Natural killer cell (primary cell): ENCODE measurements at regions not wholly inside any gene's neighbourhood (a gene's known extent, or its start where the extent isn't known, plus 50 kb on each side); places are given as distances from the start of the nearest gene placed in this dataset.

Experiments used
- ATAC-seq, 3 donors: fragments of 150-1000 bp in 2 of 3; fragments of 200-7000 bp in 1 of 3; cut with Tn5 transposase; 1 replicate in 1 of 3; 2 replicates in 2 of 3; pipeline ENCODE4 v1.10.0; 2021; ENCODE audit warnings: mild to moderate bottlenecking in 2 of 3, moderate library complexity in 2 of 3
- DNase-seq, 2 donors: peaks; one replicate each; pipeline versions ENCODE4 v3.0.0 to v3.0.0-alpha.2; 2013 to 2021; ENCODE audit warnings: mixed read lengths in 1 of 2
- H3K27ac ChIP-seq: one replicate; pipeline ENCODE4 v1.5.1; 2013; ENCODE audit warnings: mild to moderate bottlenecking, low read length
- H3K27me3 ChIP-seq: one replicate; pipeline ENCODE4 v1.6.1; 2013; ENCODE audit warnings: low read length; ENCODE audit not compliant: control insufficient read depth, insufficient read depth
- H3K36me3 ChIP-seq: one replicate; pipeline ENCODE4 v1.6.1; 2013; ENCODE audit warnings: low read length; ENCODE audit not compliant: control insufficient read depth, insufficient read depth
- H3K4me1 ChIP-seq: one replicate; pipeline ENCODE4 v1.6.1; 2013; ENCODE audit warnings: low read length; ENCODE audit not compliant: control insufficient read depth, insufficient read depth
- H3K4me3 ChIP-seq: one replicate; pipeline ENCODE4 v1.5.1; 2013; ENCODE audit warnings: low read length
- H3K9me3 ChIP-seq: one replicate; pipeline ENCODE4 v1.6.1; 2013; ENCODE audit warnings: low read length; ENCODE audit not compliant: control insufficient read depth, insufficient read depth
- H3K27ac Mint-ChIP-seq, 2 donors: one replicate each; pipeline ENCODE4 v1.8.0; 2022; ENCODE audit warnings: mild to moderate bottlenecking in 2 of 2, mixed read lengths in 2 of 2, moderate library complexity in 1 of 2
- H3K27me3 Mint-ChIP-seq, 2 donors: one replicate each; pipeline ENCODE4 v1.8.0; 2022; ENCODE audit warnings: low read depth in 2 of 2, mixed read lengths in 2 of 2
- H3K36me3 Mint-ChIP-seq: one replicate; pipeline ENCODE4 v1.8.0; 2022; ENCODE audit warnings: mixed read lengths
- H3K4me1 Mint-ChIP-seq, 2 donors: one replicate each; pipeline ENCODE4 v1.8.0; 2022; ENCODE audit warnings: mixed read lengths in 2 of 2
- H3K4me3 Mint-ChIP-seq: one replicate; pipeline ENCODE4 v1.8.0; 2022; ENCODE audit warnings: mild to moderate bottlenecking, moderate library complexity, mixed read lengths
- H3K9me3 Mint-ChIP-seq, 2 donors: one replicate each; pipeline ENCODE4 v1.8.0; 2022; ENCODE audit warnings: mixed read lengths in 2 of 2
- CTCF ChIP-seq: fragments of 200-600 bp; IDR thresholded peaks from one replicate; pipeline ENCODE4 v1.8.0; 2022; ENCODE audit warnings: antibody characterized with exemption
- WGBS: methylation state at CpG from one replicate; pipeline ENCODE4 v1.1.7; 2013; ENCODE audit warnings: missing lambda C conversion rate; ENCODE audit not compliant: insufficient coverage; 5-methylcytosine and 5-hydroxymethylcytosine counted together
- intact Hi-C: fragments of 100-400 bp; cut with micrococcal nuclease; formaldehyde crosslinking; loops from one replicate; pipeline ENCODE4 v1.14.2; 2022

- H3K36me3 Mint-ChIP-seq, result no peaks in the 10 kb centered on the region
- Histone ChIP-seq H3K9me3 (no peaks in the 10 kb centered on the region), H3K36me3 (no peaks in the 10 kb centered on the region), H3K27ac (no peak overlapping the region), H3K4me1 (no peaks in the 10 kb centered on the region), H3K27me3 (no peaks in the 10 kb centered on the region), H3K4me3 (no peak overlapping the region)
- 60% methylated on average over 4 of the region's 5 CpGs for WGBS
- no peak for TF ChIP-seq CTCF
- ATAC-seq, result no peak
- H3K4me1 Mint-ChIP-seq, result no peaks in the 10 kb centered on the region
- no peak overlapping the region for H3K27ac Mint-ChIP-seq
- intact Hi-C loops, result no loop called here
- H3K27me3 Mint-ChIP-seq, result no peaks in the 10 kb centered on the region
- no peak overlapping the region for H3K4me3 Mint-ChIP-seq
- DNase-seq, result no peak
- H3K9me3 Mint-ChIP-seq, result peaks cover 2 to 5% of the 10 kb centered on the region in 2 donors
These were observed 140.8 kb upstream of the RIMS1 start for GRCh38 chr6:71745525-71745924.

- Mint-ChIP-seq H3K4me1 (no peaks in the 10 kb centered on the region), H3K36me3 (no peaks in the 10 kb centered on the region), H3K27me3 (no peaks in the 10 kb centered on the region), H3K9me3 (peaks cover 3% of the 10 kb centered on the region in 2 donors), H3K4me3 (no peak overlapping the region), H3K27ac (no peak overlapping the region)
- 82% methylated on average over 2 of the region's 2 CpGs for WGBS
- H3K9me3 ChIP-seq, result no peaks in the 10 kb centered on the region
- DNase-seq, result no peak
- H3K36me3 ChIP-seq, result no peaks in the 10 kb centered on the region
- intact Hi-C loops, result no loop called here
- no peak overlapping the region for H3K27ac ChIP-seq
- no peak for TF ChIP-seq CTCF
- H3K4me1 ChIP-seq, result no peaks in the 10 kb centered on the region
- ATAC-seq, result no peak
- no peaks in the 10 kb centered on the region for H3K27me3 ChIP-seq
- H3K4me3 ChIP-seq, result no peak overlapping the region
These were observed 120.1 kb upstream of the RIMS1 start for GRCh38 chr6:71766146-71766760.

GRCh38 chr6:71766796-71767195 lies 119.6 kb upstream of the RIMS1 start:
- TF ChIP-seq CTCF, result no peak
- ATAC-seq, result no peak
- Mint-ChIP-seq H3K27ac (no peak overlapping the region), H3K4me3 (no peak overlapping the region), H3K36me3 (no peaks in the 10 kb centered on the region), H3K27me3 (no peaks in the 10 kb centered on the region), H3K9me3 (peaks cover 4 to 8% of the 10 kb centered on the region in 2 donors), H3K4me1 (no peaks in the 10 kb centered on the region)
- Histone ChIP-seq H3K27me3 (no peaks in the 10 kb centered on the region), H3K27ac (no peak overlapping the region), H3K4me1 (no peaks in the 10 kb centered on the region), H3K36me3 (no peaks in the 10 kb centered on the region), H3K9me3 (no peaks in the 10 kb centered on the region), H3K4me3 (no peak overlapping the region)
- intact Hi-C loops, result no loop called here
- DNase-seq, result no peak
- 70% methylated on average over 1 of the region's 3 CpGs for WGBS

- H3K9me3 ChIP-seq, result no peaks in the 10 kb centered on the region
- H3K4me3 Mint-ChIP-seq, result no peak overlapping the region
- H3K9me3 Mint-ChIP-seq, result peaks cover 4 to 14% of the 10 kb centered on the region in 2 donors
- no peaks in the 10 kb centered on the region for H3K4me1 ChIP-seq
- no peaks in the 10 kb centered on the region for H3K27me3 ChIP-seq
- no CpG with 5 or more reads among the region's 1 CpG for WGBS
- ATAC-seq (no peak), DNase-seq (no peak)
- H3K36me3 ChIP-seq, result no peaks in the 10 kb centered on the region
- H3K36me3 Mint-ChIP-seq, result no peaks in the 10 kb centered on the region
- H3K4me3 ChIP-seq, result no peak overlapping the region
- no peaks in the 10 kb centered on the region for H3K4me1 Mint-ChIP-seq
- H3K27ac Mint-ChIP-seq, result no peak overlapping the region
- TF ChIP-seq CTCF, result no peak
- H3K27me3 Mint-ChIP-seq, result no peaks in the 10 kb centered on the region
- intact Hi-C loops, result no loop called here
- H3K27ac ChIP-seq, result no peak overlapping the region
These were observed 118.0 kb upstream of the RIMS1 start for GRCh38 chr6:71768356-71768755.
